ENCODE measurements at regions not wholly inside any gene's neighbourhood (a gene's known extent, or its start where the extent isn't known, plus 50 kb on each side); places are given as distances from the start of the nearest gene placed in this dataset.

- H3K4me2 ChIP-seq = no peak overlapping the region
- H2AFZ ChIP-seq = no peak overlapping the region
- no peak overlapping the region for H3K4me3 ChIP-seq
- intact Hi-C loops (cut with micrococcal nuclease; ENCODE audit: unreplicated experiment) = no loop called here
- H3K79me2 ChIP-seq (ENCODE audit: low read depth) = no peaks in the 10 kb centered on the region
- H3K27me3 ChIP-seq (ENCODE audit: insufficient read depth, low read depth) = no peaks in the 10 kb centered on the region
- no peak overlapping the region for H3K27ac ChIP-seq
- no peaks in the 10 kb centered on the region for H4K20me1 ChIP-seq (ENCODE audit: insufficient read depth)
- DNase-seq = no peak
- H3K4me1 ChIP-seq (replicated peaks; ENCODE audit: insufficient read depth) = peaks cover 23% of the 10 kb centered on the region
- POLR2A ChIA-PET (ENCODE audit: unreplicated experiment) = no interaction called here
- H3K9me2 ChIP-seq (ENCODE audit: insufficient read depth) = no peaks in the 10 kb centered on the region
- H3F3A ChIP-seq (ENCODE audit: insufficient read depth, low read depth) = peaks cover 7% of the 10 kb centered on the region
- no peaks in the 10 kb centered on the region for H3K9me3 ChIP-seq (ENCODE audit: insufficient read depth, low read depth)
- no peaks in the 10 kb centered on the region for H3K36me3 ChIP-seq (ENCODE audit: low read depth)
- CTCF ChIA-PET = interaction anchor here (0.6 kb wide), 1 partner anchor 212 kb away, joined by 4 read pairs; no protein-coding TSS in a partner anchor
- BruUV-seq (replicated peaks) = no TSS peak
- TF ChIP-seq EZH2 (IDR thresholded peaks at IDR 0.05; ENCODE audit: low read depth) = no peak
- TF ChIP-seq, protein P1, sequence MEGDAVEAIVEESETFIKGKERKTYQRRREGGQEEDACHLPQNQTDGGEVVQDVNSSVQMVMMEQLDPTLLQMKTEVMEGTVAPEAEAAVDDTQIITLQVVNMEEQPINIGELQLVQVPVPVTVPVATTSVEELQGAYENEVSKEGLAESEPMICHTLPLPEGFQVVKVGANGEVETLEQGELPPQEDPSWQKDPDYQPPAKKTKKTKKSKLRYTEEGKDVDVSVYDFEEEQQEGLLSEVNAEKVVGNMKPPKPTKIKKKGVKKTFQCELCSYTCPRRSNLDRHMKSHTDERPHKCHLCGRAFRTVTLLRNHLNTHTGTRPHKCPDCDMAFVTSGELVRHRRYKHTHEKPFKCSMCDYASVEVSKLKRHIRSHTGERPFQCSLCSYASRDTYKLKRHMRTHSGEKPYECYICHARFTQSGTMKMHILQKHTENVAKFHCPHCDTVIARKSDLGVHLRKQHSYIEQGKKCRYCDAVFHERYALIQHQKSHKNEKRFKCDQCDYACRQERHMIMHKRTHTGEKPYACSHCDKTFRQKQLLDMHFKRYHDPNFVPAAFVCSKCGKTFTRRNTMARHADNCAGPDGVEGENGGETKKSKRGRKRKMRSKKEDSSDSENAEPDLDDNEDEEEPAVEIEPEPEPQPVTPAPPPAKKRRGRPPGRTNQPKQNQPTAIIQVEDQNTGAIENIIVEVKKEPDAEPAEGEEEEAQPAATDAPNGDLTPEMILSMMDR (conservative IDR thresholded peaks at IDR 0.05) = no peak
Measured at GRCh38 chr14:51307551-51307950, 67.5 kb downstream of the TMX1 start.

DNA sequence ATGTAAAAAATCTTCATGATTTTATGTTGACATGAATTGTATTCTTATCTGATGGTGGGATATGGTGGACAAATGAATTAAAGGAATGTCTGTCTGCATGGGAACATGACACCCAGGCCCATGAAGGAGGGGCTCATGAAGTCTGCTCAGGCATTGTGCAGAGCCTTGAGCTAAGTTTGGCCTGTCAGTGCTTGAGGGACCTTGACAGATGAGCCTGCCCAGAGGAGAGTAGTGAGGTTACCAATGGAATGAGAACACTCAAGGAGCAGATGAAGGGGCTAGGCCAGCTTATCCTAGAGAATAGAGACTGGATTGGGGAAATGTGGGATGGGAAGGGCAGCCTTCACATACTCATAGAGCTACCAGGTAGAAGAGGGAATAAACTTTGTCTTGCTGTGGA, 68.8 kb downstream of the TMX1 start:
- H4K20me1 ChIP-seq (ENCODE audit: insufficient read depth) = no peaks in the 10 kb centered on the region
- H3K4me3 ChIP-seq = no peak overlapping the region
- BruUV-seq (replicated peaks) = no TSS peak
- no peak overlapping the region for H3K27ac ChIP-seq
- H3K4me2 ChIP-seq = no peak overlapping the region
- H3F3A ChIP-seq (ENCODE audit: insufficient read depth, low read depth) = peaks cover 7% of the 10 kb centered on the region
- CTCF ChIA-PET = no interaction called here
- POLR2A ChIA-PET (ENCODE audit: unreplicated experiment) = no interaction called here
- TF ChIP-seq, protein P1 (conservative IDR thresholded peaks at IDR 0.05) = no peak
- no peak for TF ChIP-seq EZH2 (IDR thresholded peaks at IDR 0.05; ENCODE audit: low read depth)
- no peaks in the 10 kb centered on the region for H3K9me3 ChIP-seq (ENCODE audit: insufficient read depth, low read depth)
- no peaks in the 10 kb centered on the region for H3K27me3 ChIP-seq (ENCODE audit: insufficient read depth, low read depth)
- intact Hi-C loops (cut with micrococcal nuclease; ENCODE audit: unreplicated experiment) = no loop called here
- no peak overlapping the region for H2AFZ ChIP-seq
- no peaks in the 10 kb centered on the region for H3K9me2 ChIP-seq (ENCODE audit: insufficient read depth)
- no peaks in the 10 kb centered on the region for H3K36me3 ChIP-seq (ENCODE audit: low read depth)
- DNase-seq = no peak
- H3K4me1 ChIP-seq (replicated peaks; ENCODE audit: insufficient read depth) = peaks cover 12% of the 10 kb centered on the region; the same call in 1 of the 2 replicates
- no peaks in the 10 kb centered on the region for H3K79me2 ChIP-seq (ENCODE audit: low read depth)

DNA sequence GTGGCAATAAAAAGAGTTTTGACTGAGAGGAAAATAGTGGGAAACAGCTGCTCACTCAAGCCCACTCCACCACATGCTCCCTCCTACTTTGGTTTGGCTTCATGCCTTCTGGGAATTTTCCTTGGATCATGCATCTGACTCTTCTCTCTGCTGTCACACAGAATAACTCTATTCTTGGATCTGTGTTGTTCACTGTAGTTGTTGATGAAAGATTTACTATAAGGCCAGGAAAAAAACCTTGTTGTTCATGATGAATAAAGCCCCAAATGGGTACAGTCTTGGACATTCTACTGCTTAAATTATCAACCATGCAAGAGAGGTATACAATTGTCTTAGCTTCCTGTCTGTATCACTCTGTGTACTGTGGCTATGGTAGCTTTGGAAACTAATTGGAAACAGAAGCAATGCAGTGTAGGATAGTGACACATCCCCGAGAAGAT, 70.5 kb downstream of the TMX1 start:
- POLR2A ChIA-PET (ENCODE audit: unreplicated experiment) = no interaction called here
- intact Hi-C loops (cut with micrococcal nuclease; ENCODE audit: unreplicated experiment) = no loop called here
- no peaks in the 10 kb centered on the region for H3K79me2 ChIP-seq (ENCODE audit: low read depth)
- no peak overlapping the region for H3K4me2 ChIP-seq
- TF ChIP-seq EZH2 (IDR thresholded peaks at IDR 0.05; ENCODE audit: low read depth) = no peak
- TF ChIP-seq, protein P1 (conservative IDR thresholded peaks at IDR 0.05) = no peak
- no peaks in the 10 kb centered on the region for H4K20me1 ChIP-seq (ENCODE audit: insufficient read depth)
- no peaks in the 10 kb centered on the region for H3K27me3 ChIP-seq (ENCODE audit: insufficient read depth, low read depth)
- DNase-seq = no peak
- no peaks in the 10 kb centered on the region for H3K4me1 ChIP-seq (replicated peaks; ENCODE audit: insufficient read depth)
- no peaks in the 10 kb centered on the region for H3K9me3 ChIP-seq (ENCODE audit: insufficient read depth, low read depth)
- no peak overlapping the region for H2AFZ ChIP-seq
- no TSS peak for BruUV-seq (replicated peaks)
- CTCF ChIA-PET = no interaction called here
- no peaks in the 10 kb centered on the region for H3F3A ChIP-seq (ENCODE audit: insufficient read depth, low read depth)
- no peak overlapping the region for H3K27ac ChIP-seq
- no peaks in the 10 kb centered on the region for H3K36me3 ChIP-seq (ENCODE audit: low read depth)
- no peak overlapping the region for H3K4me3 ChIP-seq
- H3K9me2 ChIP-seq (ENCODE audit: insufficient read depth) = no peaks in the 10 kb centered on the region

Data from PC-9 (cell line).